Choroid plexus epithelial cell (primary cell): ENCODE measurements at regions not wholly inside any gene's neighbourhood (a gene's known extent, or its start where the extent isn't known, plus 50 kb on each side); places are given as distances from the start of the nearest gene placed in this dataset.

ENCODE experiments used
- DNase-seq: peaks from one replicate; pipeline ENCODE4 v3.0.0-alpha.2; 2010; ENCODE audit warnings: low read depth
- H3K4me3 ChIP-seq: 2 replicates; pipeline ENCODE4 v1.5.1; 2011; ENCODE audit warnings: low read depth, mild to moderate bottlenecking, control low read depth, low read length, moderate library complexity
- TF ChIP-seq, protein P1 (sequence below): conservative IDR thresholded peaks from 2 replicates; pipeline ENCODE4 v1.5.1; 2011; ENCODE audit warnings: low read depth, mild to moderate bottlenecking, control low read depth, inconsistent platforms, low read length, moderate library complexity

DNA sequence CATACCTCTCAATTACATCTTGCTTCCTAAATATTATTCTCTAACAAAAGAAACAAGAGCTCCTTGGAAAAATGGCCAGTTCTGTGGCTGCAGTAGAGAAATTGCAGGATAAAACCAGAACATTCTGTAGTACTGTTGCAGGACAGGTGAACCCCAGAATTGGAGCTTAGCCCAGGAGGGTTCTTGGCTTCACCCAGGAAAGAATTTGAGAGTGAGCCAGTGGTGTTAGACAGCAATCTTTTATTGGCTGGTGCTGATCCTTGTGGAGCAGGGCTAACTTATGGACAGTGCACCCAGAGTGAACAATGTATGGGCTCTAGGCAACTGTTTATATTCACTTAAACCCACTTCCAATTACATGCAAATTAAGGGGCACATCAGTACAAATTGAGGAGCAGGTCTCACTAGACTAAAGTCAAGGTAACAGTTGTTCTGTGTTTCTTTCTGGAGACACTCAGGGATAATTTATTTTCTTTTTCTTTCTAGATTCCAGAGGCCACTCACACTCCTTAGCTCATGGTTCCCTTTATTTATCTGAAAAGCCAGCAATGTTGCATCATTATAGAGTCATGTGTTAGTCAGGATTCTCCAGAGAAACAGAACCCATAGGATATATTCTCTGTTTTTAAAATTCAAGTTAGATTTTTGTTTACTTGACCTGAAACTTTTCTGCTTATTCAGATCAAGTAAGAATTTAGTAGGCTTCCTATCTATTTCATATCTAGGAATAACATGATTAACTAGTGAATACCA lies 348.1 kb downstream of the CCDC85A start:
- no peak overlapping the region for H3K4me3 ChIP-seq
- DNase-seq = peak; percentile 4
- TF ChIP-seq, protein P1, sequence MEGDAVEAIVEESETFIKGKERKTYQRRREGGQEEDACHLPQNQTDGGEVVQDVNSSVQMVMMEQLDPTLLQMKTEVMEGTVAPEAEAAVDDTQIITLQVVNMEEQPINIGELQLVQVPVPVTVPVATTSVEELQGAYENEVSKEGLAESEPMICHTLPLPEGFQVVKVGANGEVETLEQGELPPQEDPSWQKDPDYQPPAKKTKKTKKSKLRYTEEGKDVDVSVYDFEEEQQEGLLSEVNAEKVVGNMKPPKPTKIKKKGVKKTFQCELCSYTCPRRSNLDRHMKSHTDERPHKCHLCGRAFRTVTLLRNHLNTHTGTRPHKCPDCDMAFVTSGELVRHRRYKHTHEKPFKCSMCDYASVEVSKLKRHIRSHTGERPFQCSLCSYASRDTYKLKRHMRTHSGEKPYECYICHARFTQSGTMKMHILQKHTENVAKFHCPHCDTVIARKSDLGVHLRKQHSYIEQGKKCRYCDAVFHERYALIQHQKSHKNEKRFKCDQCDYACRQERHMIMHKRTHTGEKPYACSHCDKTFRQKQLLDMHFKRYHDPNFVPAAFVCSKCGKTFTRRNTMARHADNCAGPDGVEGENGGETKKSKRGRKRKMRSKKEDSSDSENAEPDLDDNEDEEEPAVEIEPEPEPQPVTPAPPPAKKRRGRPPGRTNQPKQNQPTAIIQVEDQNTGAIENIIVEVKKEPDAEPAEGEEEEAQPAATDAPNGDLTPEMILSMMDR = no peak

DNA sequence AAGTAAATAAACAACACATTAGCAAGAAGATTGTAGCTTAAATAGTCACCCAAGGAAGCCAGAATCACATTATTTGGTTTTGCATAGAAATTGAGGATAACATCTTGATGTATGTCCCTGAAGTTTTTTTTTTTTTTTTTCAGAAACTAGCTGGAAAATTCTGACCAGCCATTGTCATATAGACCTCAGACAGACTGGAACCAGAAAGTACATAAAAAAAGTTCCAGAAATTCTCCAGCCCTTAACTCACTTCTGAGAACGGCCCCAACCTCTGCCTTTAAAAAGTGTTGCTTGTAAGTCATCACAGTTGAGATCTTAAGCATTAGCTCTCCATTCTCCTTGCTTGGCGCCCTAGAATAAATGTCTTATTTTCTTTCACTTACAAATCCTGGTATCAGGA lies 350.5 kb downstream of the CCDC85A start:
- TF ChIP-seq, protein P1 = no peak
- H3K4me3 ChIP-seq = no peak overlapping the region
- peak; percentile 4 for DNase-seq

DNA sequence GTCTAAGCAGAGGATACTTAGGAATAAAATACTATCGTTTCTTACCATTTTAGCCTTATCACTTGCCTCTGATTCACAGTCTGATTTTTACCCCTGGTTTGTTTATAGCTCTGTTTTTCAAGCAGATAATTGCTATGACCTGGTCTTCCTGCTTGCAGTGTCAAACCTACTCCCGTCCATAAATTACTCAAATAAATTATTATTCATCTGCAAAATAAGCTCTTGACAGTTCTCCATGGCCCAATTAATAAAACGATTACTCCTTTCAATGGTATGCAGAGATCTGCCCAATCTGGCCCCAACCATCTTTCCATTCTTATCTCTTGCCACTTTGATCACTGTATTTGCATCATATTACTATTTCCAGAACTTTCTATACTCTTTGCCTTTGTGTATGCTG lies 354.0 kb downstream of the CCDC85A start:
- TF ChIP-seq, protein P1 = no peak
- no peak overlapping the region for H3K4me3 ChIP-seq
- DNase-seq = no peak

DNA sequence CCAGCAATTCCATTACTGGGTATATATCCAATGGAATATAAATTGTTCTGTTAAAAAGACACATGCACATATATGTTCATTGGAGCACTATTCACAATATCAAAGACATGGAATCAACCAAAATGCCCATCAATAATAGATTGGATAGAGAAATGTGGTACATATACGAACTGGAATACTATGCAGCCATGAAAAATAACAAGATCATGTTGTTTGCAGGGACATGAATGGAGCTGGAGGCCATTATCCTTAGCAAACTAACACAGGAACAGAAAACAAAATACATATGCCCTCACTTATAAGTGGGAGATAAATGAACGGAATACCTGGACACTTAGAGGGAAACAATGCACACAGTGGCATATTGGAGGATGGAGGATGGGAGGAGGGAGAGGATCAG lies 355.8 kb downstream of the CCDC85A start:
- H3K4me3 ChIP-seq = no peak overlapping the region
- DNase-seq = no peak
- TF ChIP-seq, protein P1 = no peak

DNA sequence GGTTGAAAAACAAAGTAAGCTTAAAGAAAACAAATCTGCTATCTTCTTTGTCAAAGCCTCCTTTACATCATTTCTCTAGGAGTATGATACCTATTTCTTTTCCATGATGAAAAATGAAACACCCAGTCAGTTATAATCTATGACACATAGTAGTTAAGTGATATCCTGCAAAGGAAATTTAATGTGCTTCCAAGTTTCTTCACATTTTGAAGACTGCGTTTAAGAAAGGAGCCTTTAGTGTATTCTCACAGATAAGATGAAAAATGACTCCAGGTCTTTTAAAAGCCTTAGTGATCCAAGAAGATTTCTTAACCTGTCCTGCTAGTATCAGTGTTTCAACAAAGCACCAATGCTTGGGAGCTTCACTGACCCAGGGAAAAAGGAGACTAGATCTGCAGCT lies 356.7 kb downstream of the CCDC85A start:
- TF ChIP-seq, protein P1 = no peak
- H3K4me3 ChIP-seq = no peak overlapping the region
- DNase-seq = no peak

DNA sequence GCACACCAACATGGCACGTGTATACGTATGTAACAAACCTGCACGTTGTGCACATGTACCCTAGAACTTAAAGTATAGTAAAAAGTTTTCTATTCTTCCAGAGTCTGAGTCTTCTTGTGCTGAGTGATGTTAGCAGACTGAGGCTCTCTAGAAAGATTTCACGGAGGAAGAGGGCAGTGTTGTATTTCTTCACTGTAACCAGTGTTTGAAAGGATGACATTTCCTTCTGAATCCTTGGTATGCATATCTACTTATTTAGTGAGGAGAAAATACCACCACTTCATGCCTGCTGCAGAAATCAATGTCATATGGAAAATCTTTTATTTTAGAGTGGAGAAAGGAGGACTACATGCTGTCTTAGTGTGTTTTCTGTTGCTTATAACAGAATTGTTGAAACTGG lies 357.1 kb downstream of the CCDC85A start:
- no peak overlapping the region for H3K4me3 ChIP-seq
- no peak for DNase-seq
- TF ChIP-seq, protein P1 = no peak

DNA sequence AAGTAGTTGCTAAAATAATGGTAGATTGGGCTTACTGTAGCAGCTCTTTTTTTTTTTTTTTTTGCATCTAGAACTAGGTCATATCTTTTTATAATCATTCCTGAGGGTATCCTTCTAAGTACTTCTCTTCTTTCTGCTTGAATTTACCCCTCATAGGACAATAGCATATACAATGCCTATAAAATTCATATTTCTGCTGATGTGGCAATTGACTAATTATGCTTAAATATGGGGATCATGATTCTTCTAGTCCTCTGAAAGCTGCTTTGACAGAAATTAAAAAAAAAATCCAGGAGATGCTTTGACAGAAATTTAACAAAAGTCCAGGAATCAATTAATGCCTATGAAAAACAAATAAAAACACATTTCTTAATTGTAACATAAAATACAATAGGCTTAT lies 358.4 kb downstream of the CCDC85A start:
- DNase-seq = no peak
- TF ChIP-seq, protein P1 = no peak
- H3K4me3 ChIP-seq = no peak overlapping the region
